ENCODE measurements at regions not wholly inside any gene's neighbourhood (a gene's known extent, or its start where the extent isn't known, plus 50 kb on each side); places are given as distances from the start of the nearest gene placed in this dataset.

GRCh38 chr1:43048601-43049011 is 89.9 kb upstream of the SLC2A1 start:
- intact Hi-C loops (cut with micrococcal nuclease), result no loop called here
- ATAC-seq, result no peak
- no peak for DNase-seq

GRCh38 chr1:43047135-43047534 is 88.5 kb upstream of the SLC2A1 start:
- ATAC-seq, result no peak
- no peak for DNase-seq
- intact Hi-C loops (cut with micrococcal nuclease), result no loop called here

- intact Hi-C loops (cut with micrococcal nuclease), result no loop called here
- DNase-seq, result no peak
- no peak for ATAC-seq
These were observed 86.1 kb upstream of the SLC2A1 start for GRCh38 chr1:43044572-43045361.

GRCh38 chr1:43043695-43044094 is 85.0 kb upstream of the SLC2A1 start:
- intact Hi-C loops (cut with micrococcal nuclease), result no loop called here
- ATAC-seq (no peak), DNase-seq (no peak)

GRCh38 chr1:43042773-43043457 is 84.2 kb upstream of the SLC2A1 start:
- intact Hi-C loops (cut with micrococcal nuclease), result no loop called here
- no peak for DNase-seq
- no peak for ATAC-seq

DNA sequence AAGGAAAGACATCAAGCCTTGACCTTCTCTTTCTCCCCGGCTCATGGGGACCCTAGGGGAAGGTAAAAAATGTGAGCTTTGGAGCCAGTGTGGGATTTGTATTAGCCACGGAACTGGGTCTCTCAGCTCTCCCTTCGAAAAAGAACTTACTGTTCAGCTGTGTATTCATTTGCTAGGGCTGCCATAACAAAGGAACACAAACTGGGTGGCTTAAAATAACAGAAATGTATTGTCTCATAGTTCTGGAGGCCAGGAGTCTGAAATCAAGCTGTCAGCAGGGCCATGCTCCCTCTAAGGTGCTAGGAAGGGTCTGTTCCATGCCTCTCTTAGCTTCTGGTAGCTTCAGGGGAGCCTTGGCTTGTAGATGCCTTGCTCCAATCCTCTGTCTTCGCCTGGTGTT is 83.5 kb upstream of the SLC2A1 start:
- ATAC-seq, result no peak
- intact Hi-C loops (cut with micrococcal nuclease), result no loop called here

GRCh38 chr1:43041591-43041990 is 82.9 kb upstream of the SLC2A1 start:
- DNase-seq, result no peak
- intact Hi-C loops (cut with micrococcal nuclease), result no loop called here
- ATAC-seq, result no peak

More for the DNA sequence above, 83.5 kb upstream of the SLC2A1 start:
- no peak for DNase-seq

- ATAC-seq (no peak), DNase-seq (no peak)
- intact Hi-C loops (cut with micrococcal nuclease), result no loop called here
These were observed 80.8 kb upstream of the SLC2A1 start for GRCh38 chr1:43039228-43040055.

GRCh38 chr1:43038232-43038935 is 79.7 kb upstream of the SLC2A1 start:
- ATAC-seq, result no peak
- DNase-seq, result no peak
- intact Hi-C loops (cut with micrococcal nuclease), result no loop called here

- DNase-seq, result no peak
- intact Hi-C loops (cut with micrococcal nuclease), result no loop called here
- no peak for ATAC-seq
These were observed 78.8 kb upstream of the SLC2A1 start for GRCh38 chr1:43037466-43037865.

GRCh38 chr1:43036932-43037331 is 78.3 kb upstream of the SLC2A1 start:
- intact Hi-C loops (cut with micrococcal nuclease), result no loop called here
- no peak for DNase-seq
- no peak for ATAC-seq

- no peak for ATAC-seq
- DNase-seq, result no peak
- intact Hi-C loops (cut with micrococcal nuclease), result no loop called here
These were observed 77.4 kb upstream of the SLC2A1 start for GRCh38 chr1:43035821-43036741.

DNA sequence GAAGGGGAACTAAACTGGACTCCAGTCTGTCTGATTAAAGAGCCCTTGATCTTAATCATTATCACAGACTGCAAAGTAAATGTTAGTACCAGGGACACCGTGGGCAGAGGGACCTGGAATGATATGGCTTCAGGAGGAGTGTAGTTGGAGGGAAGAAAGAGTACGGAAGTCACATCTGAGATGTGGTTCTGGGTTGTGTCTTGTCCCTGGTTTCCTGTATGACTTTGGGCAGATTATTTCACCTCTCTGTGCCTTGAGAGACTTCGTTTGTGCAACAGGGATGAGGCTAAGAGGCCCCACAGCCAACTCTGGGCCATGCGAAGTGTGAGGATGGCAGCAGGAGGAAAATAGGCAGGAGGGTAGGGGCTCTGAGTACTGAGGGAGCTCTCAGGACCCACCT is 76.1 kb upstream of the SLC2A1 start:
- DNase-seq (no peak), ATAC-seq (no peak)
- intact Hi-C loops (cut with micrococcal nuclease), result no loop called here

DNA sequence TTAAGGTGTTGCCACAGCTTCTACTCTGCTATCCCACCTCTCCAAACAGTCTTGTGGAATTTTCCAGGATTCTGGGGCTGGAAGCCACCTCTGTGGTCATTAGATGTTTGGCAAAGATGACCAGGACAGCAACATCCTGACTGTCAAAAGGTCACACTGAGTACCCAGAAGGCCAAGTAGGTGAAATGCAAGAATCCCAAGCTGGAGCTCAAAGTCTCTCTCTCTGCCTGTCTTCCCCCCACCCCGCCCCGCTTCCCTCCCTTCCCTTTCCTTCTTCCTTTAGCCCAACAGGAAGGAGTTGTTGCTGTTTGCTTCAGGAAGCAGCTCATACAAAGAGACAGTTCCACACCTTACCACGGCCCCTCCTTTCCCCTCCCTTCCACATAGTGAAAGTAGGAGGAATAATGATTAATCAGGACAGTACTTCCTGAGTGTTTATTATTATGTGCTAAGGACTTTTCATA is 75.6 kb upstream of the SLC2A1 start:
- no peak for DNase-seq
- no peak for ATAC-seq
- intact Hi-C loops (cut with micrococcal nuclease), result no loop called here

GRCh38 chr1:43031316-43032203 is 72.9 kb upstream of the SLC2A1 start:
- no peak for DNase-seq
- intact Hi-C loops (cut with micrococcal nuclease), result no loop called here
- no peak for ATAC-seq

DNA sequence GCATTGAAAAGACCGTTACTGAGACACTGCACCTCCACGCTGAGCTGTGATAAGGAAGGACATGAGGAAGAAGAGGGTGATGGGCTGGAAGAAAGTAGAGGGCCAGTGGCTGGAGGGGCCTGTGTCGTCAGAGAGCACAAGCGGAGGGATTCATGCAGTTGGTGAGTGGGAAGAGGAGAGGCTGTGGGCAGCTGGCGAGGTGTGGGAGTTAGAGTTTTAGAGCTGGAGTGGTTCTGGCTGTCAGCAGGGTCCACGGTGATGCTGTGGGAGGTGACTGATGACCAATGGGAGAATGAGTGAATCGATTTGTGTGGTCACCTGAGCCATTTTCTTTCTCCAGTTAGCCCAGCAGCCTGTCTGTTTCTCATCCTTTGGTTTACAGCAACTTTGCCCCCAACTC is 66.2 kb upstream of the SLC2A1 start:
- intact Hi-C loops (cut with micrococcal nuclease), result no loop called here
- DNase-seq, result no peak
- no peak for ATAC-seq
